ENCODE measurements at regions not wholly inside any gene's neighbourhood (a gene's known extent, or its start where the extent isn't known, plus 50 kb on each side); places are given as distances from the start of the nearest gene placed in this dataset.

DNA sequence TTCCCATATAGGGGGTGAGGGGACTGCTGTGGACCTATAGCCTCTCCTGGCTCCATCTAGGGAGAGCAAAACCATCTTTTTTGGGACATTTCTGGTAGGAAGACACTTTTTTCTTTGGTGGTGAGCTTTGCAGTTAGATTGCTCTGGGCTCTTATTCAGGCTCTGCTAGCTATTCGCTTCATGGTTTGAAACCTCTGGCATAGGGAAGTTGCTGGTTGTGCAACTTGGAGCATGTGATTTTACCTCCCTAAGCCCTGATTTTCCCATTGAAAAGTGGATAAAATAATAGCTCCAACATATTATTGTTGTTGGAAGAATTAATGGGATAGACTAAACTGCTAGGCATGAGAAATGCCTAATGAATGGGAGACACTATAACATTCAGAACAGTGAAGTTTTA lies 69.6 kb downstream of the CYP26A1 start:
- WGBS, 2 donors = 73 to 85% methylated on average over 1 of the region's 1 CpG
- no peaks in the 10 kb centered on the region for H3K27me3 ChIP-seq
- no peak overlapping the region for H3K4me3 ChIP-seq
- no peak for TF ChIP-seq EP300 (IDR thresholded peaks at IDR 0.05)
- TF ChIP-seq CTCF (IDR thresholded peaks at IDR 0.05) = no peak
- TF ChIP-seq POLR2A (IDR thresholded peaks at IDR 0.05) = no peak
- no peak for TF ChIP-seq POLR2AphosphoS5 (IDR thresholded peaks at IDR 0.05)
- ATAC-seq (ENCODE audit: low FRiP score in 2 of 2) (peak in 1 of 2 donors; percentile 44), DNase-seq (peak in 1 of 2 donors; percentile 28)
- H3K4me1 ChIP-seq = no peaks in the 10 kb centered on the region
- no peaks in the 10 kb centered on the region for H3K9me3 ChIP-seq
- H3K36me3 ChIP-seq = no peaks in the 10 kb centered on the region
- no peak overlapping the region for H3K27ac ChIP-seq

GRCh38 chr10:93146336-93146735 lies 72.6 kb downstream of the CYP26A1 start:
- TF ChIP-seq POLR2A (IDR thresholded peaks at IDR 0.05) (no peak), CTCF (IDR thresholded peaks at IDR 0.05) (no peak), EP300 (IDR thresholded peaks at IDR 0.05) (no peak), POLR2AphosphoS5 (IDR thresholded peaks at IDR 0.05) (no peak)
- DNase-seq = no peak
- no peaks in the 10 kb centered on the region for H3K36me3 ChIP-seq
- no peak overlapping the region for H3K27ac ChIP-seq
- H3K4me1 ChIP-seq = no peaks in the 10 kb centered on the region
- no peak overlapping the region for H3K4me3 ChIP-seq
- no peaks in the 10 kb centered on the region for H3K9me3 ChIP-seq
- no peak for ATAC-seq (ENCODE audit: low FRiP score in 2 of 2)
- no peaks in the 10 kb centered on the region for H3K27me3 ChIP-seq
- 91 to 93% methylated on average over 3 of the region's 3 CpGs for whole genome bisulfite sequencing, 2 donors

- TF ChIP-seq POLR2AphosphoS5 (IDR thresholded peaks at IDR 0.05) (no peak), POLR2A (IDR thresholded peaks at IDR 0.05) (no peak), CTCF (IDR thresholded peaks at IDR 0.05) (no peak), EP300 (IDR thresholded peaks at IDR 0.05) (no peak)
- H3K4me1 ChIP-seq = no peaks in the 10 kb centered on the region
- DNase-seq (no peak), ATAC-seq (ENCODE audit: low FRiP score in 2 of 2) (no peak)
- H3K27me3 ChIP-seq = no peaks in the 10 kb centered on the region
- no peaks in the 10 kb centered on the region for H3K9me3 ChIP-seq
- H3K27ac ChIP-seq = no peak overlapping the region
- 55 to 61% methylated on average over 2 of the region's 2 CpGs for WGBS, 2 donors
- no peaks in the 10 kb centered on the region for H3K36me3 ChIP-seq
- no peak overlapping the region for H3K4me3 ChIP-seq
Observed at GRCh38 chr10:93147281-93147680, 73.6 kb downstream of the CYP26A1 start.

DNA sequence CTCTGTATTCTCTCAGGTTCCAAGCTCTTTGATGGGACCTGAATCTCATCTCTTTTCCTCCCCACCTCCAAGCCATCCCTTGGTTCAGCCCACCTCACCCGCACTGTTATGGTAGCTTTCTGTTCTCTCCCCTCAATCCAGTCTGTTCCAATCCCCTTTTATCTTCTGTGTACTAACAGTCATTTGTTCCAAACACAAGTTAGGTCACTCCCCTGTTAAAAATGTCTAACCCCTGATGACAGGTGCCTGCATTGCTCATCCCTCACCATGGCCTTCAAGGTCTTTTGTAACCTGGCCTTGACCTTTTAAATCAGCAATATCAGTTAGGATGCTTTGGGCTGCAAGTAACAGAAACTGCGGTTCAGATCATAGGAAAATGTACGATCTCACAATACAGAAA lies 74.8 kb downstream of the CYP26A1 start:
- H3K4me1 ChIP-seq = no peaks in the 10 kb centered on the region
- no peak for ATAC-seq (ENCODE audit: low FRiP score in 2 of 2)
- no peaks in the 10 kb centered on the region for H3K36me3 ChIP-seq
- no peaks in the 10 kb centered on the region for H3K9me3 ChIP-seq
- H3K27me3 ChIP-seq = no peaks in the 10 kb centered on the region
- TF ChIP-seq CTCF (IDR thresholded peaks at IDR 0.05) (no peak), EP300 (IDR thresholded peaks at IDR 0.05) (no peak), POLR2A (IDR thresholded peaks at IDR 0.05) (no peak)
- DNase-seq = no peak
- H3K4me3 ChIP-seq = no peak overlapping the region
- 63 to 94% methylated on average over 3 of the region's 3 CpGs for WGBS, 2 donors
- H3K27ac ChIP-seq = no peak overlapping the region

DNA sequence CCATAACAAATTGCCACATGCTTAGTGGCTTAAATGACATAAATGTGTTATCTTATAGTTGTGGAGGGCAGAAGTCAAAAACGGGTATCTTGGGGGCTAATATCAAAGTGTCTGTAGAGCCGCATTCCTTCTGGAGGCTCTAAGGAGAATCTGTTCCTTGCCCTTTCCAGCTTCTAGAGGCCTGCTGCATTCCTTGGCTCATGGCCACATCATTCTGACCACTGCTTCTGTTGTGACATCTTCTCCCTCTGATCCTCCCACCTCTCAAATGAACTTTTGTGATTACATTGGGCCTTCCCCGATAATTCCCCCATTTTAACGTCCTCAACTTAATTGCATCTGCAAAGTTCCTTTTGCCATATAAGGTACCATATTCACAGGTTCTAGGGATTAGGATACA lies 76.1 kb downstream of the CYP26A1 start:
- Histone ChIP-seq H3K27ac (no peak overlapping the region), H3K4me3 (no peak overlapping the region), H3K27me3 (no peaks in the 10 kb centered on the region), H3K36me3 (no peaks in the 10 kb centered on the region), H3K4me1 (no peaks in the 10 kb centered on the region), H3K9me3 (no peaks in the 10 kb centered on the region)
- DNase-seq (no peak), ATAC-seq (ENCODE audit: low FRiP score in 2 of 2) (no peak)
- 87 to 90% methylated on average over 3 to 4 of the region's 4 CpGs for WGBS, 2 donors
- no peak for TF ChIP-seq EP300 (IDR thresholded peaks at IDR 0.05)
- TF ChIP-seq POLR2A (IDR thresholded peaks at IDR 0.05) = no peak
- no peak for TF ChIP-seq CTCF (IDR thresholded peaks at IDR 0.05)
- no peak for TF ChIP-seq POLR2AphosphoS5 (IDR thresholded peaks at IDR 0.05)

Data from upper lobe of left lung (tissue), 6 donors.